A673 (cell line): ENCODE measurements at regions not wholly inside any gene's neighbourhood (a gene's known extent, or its start where the extent isn't known, plus 50 kb on each side); places are given as distances from the start of the nearest gene placed in this dataset.

Experiments used
- BruUV-seq: library from RNA; stranded (reverse); fragments of 400-500 nt; replicated peaks from 2 replicates; lab custom pipeline; 2021; lab: Mats Ljungman, UMichigan
- CTCF ChIA-PET: fragments of 300-600 bp; sonication (Branson Sonifier 250); formaldehyde crosslinking; loops from one replicate; lab custom pipeline; 2022; ENCODE audit warnings: antibody characterized with exemption; lab: Charles Lee
- POLR2A ChIA-PET: fragments of 300-600 bp; sonication (Branson Sonifier 250); formaldehyde crosslinking; loops from one replicate; lab custom pipeline; 2022; ENCODE audit warnings: antibody characterized with exemption; ENCODE audit not compliant: low non-redundant PET; lab: Charles Lee
- DNase-seq: peaks from one replicate; pipeline ENCODE4 v3.0.0-alpha.2; 2015; ENCODE audit warnings: low spot score
- H3K27ac ChIP-seq: fragments of 200-600 bp; sonication (generic); 2 replicates; pipeline ENCODE4 v1.5.1; 2016; ENCODE audit warnings: mixed run types, low read depth, mild to moderate bottlenecking, mixed read lengths, antibody characterized with exemption, low read length; ENCODE audit not compliant: poor library complexity, severe bottlenecking
- H3K27me3 ChIP-seq: fragments of 200-600 bp; sonication (generic); replicated peaks from 2 replicates; pipeline ENCODE4 v1.6.1; 2017; ENCODE audit warnings: mixed run types, low read depth, mild to moderate bottlenecking, mixed read lengths, antibody characterized with exemption, low read length; ENCODE audit not compliant: insufficient read depth, poor library complexity
- H3K36me3 ChIP-seq: fragments of 200-600 bp; sonication (generic); 2 replicates; pipeline ENCODE4 v1.6.1; 2016; ENCODE audit warnings: mixed run types, mild to moderate bottlenecking, mixed read lengths, antibody characterized with exemption, low read length; ENCODE audit not compliant: insufficient read depth, poor library complexity, severe bottlenecking
- H3K4me1 ChIP-seq: fragments of 200-600 bp; sonication (generic); 2 replicates; pipeline ENCODE4 v1.6.1; 2017; ENCODE audit warnings: mixed run types, mild to moderate bottlenecking, mixed read lengths, antibody characterized with exemption, low read length; ENCODE audit not compliant: insufficient read depth, poor library complexity, severe bottlenecking
- H3K4me3 ChIP-seq: fragments of 200-600 bp; sonication (generic); 2 replicates; pipeline ENCODE4 v1.5.1; 2016; ENCODE audit warnings: low read depth, mixed run types, mild to moderate bottlenecking, mixed read lengths, low read length; ENCODE audit not compliant: poor library complexity, severe bottlenecking
- H3K9me3 ChIP-seq: fragments of 200-600 bp; sonication (generic); 2 replicates; pipeline ENCODE4 v1.6.1; 2016; ENCODE audit warnings: mixed run types, low read depth, mild to moderate bottlenecking, mixed read lengths, antibody characterized with exemption, low read length; ENCODE audit not compliant: poor library complexity, severe bottlenecking
- EZH2 ChIP-seq: fragments of 200-600 bp; sonication (generic); IDR thresholded peaks from 2 replicates; pipeline ENCODE4 v1.6.1; 2017; ENCODE audit warnings: borderline replicate concordance, low read depth, mild to moderate bottlenecking, mixed read lengths, antibody characterized with exemption, low read length; ENCODE audit not compliant: poor library complexity, severe bottlenecking
- intact Hi-C: fragments of 100-400 bp; cut with micrococcal nuclease; formaldehyde crosslinking; loops from one replicate; pipeline ENCODE4 v1.10.0; 2022; ENCODE audit not compliant: unreplicated experiment
- TF ChIP-seq, protein P1 (sequence below): fragments of 300-800, 200-600 bp; sonication (generic); conservative IDR thresholded peaks from 2 replicates; pipeline ENCODE4 v1.5.1; 2017; ENCODE audit warnings: low read depth, mild to moderate bottlenecking, antibody characterized with exemption, low read length, moderate library complexity, mixed read lengths

DNA sequence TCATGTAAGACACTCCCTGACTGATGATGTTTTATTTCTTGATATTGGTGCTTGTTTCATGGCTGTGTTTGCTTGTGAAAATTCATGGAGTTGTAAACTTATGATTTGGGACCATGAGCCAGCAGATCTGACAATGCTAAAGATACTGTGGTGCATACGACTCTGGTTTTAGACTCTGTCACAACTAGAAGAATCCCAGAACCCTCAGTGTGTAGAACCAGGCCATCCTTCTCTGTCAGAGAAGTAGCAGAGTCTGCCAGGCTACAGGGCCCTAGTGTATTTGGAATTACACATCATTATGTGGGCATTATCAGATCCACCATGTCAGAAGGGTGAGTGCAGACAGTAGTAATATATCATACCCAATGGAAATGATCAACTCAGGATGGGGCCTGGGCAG is 209.8 kb upstream of the POU2AF2 start:
- Histone ChIP-seq H3K4me1 (no peaks in the 10 kb centered on the region), H3K27ac (no peak overlapping the region), H3K9me3 (no peaks in the 10 kb centered on the region), H3K36me3 (no peaks in the 10 kb centered on the region), H3K4me3 (no peak overlapping the region), H3K27me3 (no peaks in the 10 kb centered on the region)
- ChIA-PET POLR2A (no interaction called here), CTCF (no interaction called here)
- TF ChIP-seq EZH2 = no peak
- TF ChIP-seq, protein P1, sequence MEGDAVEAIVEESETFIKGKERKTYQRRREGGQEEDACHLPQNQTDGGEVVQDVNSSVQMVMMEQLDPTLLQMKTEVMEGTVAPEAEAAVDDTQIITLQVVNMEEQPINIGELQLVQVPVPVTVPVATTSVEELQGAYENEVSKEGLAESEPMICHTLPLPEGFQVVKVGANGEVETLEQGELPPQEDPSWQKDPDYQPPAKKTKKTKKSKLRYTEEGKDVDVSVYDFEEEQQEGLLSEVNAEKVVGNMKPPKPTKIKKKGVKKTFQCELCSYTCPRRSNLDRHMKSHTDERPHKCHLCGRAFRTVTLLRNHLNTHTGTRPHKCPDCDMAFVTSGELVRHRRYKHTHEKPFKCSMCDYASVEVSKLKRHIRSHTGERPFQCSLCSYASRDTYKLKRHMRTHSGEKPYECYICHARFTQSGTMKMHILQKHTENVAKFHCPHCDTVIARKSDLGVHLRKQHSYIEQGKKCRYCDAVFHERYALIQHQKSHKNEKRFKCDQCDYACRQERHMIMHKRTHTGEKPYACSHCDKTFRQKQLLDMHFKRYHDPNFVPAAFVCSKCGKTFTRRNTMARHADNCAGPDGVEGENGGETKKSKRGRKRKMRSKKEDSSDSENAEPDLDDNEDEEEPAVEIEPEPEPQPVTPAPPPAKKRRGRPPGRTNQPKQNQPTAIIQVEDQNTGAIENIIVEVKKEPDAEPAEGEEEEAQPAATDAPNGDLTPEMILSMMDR = no peak
- intact Hi-C loops = no loop called here
- BruUV-seq = no TSS peak
- DNase-seq = no peak

DNA sequence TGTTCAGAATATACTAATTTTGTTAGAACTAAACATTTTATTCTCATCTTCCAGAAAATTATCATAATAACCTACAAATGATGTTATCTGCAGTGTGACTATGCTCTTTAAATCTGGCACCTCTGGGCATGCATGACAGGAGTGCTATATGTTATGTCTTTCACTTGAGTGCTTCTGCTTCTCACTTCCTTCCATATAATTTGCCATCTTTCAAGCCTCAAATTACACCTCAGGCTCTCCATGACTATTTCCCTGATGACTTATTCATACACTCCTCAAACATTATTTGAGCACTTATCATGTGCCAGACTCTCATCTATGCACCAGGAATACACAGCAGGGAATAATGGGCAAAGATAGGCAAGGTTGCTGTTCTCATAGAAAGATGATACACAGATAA is 219.3 kb upstream of the POU2AF2 start:
- Histone ChIP-seq H3K9me3 (peaks cover 3% of the 10 kb centered on the region), H3K27ac (no peak overlapping the region), H3K27me3 (no peaks in the 10 kb centered on the region), H3K4me1 (no peaks in the 10 kb centered on the region), H3K36me3 (no peaks in the 10 kb centered on the region), H3K4me3 (no peak overlapping the region)
- CTCF ChIA-PET = no interaction called here
- BruUV-seq = no TSS peak
- intact Hi-C loops = no loop called here
- TF ChIP-seq, protein P1 = no peak
- TF ChIP-seq EZH2 = no peak
- POLR2A ChIA-PET = no interaction called here
- DNase-seq = no peak

DNA sequence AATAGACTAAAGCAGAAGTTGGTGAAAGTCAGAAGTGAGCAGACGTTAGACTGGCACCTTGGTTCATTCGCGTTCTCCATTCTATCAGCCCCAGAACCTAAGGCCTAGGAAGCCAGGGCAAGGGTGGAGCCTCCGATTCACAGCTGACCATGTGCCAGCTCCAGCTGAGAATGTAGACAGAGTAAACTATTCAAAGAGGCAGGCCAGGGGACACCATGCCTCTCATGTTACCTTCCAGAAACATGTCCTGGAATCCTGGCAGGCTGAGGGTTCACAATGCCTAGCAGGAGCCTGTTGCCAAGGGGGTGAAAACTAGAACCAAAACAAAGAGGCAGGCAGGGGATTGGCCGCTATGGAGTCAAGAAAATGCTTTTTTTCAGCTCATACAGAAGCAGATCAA is 224.4 kb upstream of the POU2AF2 start:
- no peaks in the 10 kb centered on the region for H3K9me3 ChIP-seq
- no peak for TF ChIP-seq EZH2
- TF ChIP-seq, protein P1 = no peak
- intact Hi-C loops = no loop called here
- POLR2A ChIA-PET = no interaction called here
- H3K4me1 ChIP-seq = no peaks in the 10 kb centered on the region
- no peak overlapping the region for H3K4me3 ChIP-seq
- H3K27me3 ChIP-seq = no peaks in the 10 kb centered on the region
- no TSS peak for BruUV-seq
- DNase-seq = no peak
- no peaks in the 10 kb centered on the region for H3K36me3 ChIP-seq
- CTCF ChIA-PET = no interaction called here
- no peak overlapping the region for H3K27ac ChIP-seq
